ENCODE measurements at regions not wholly inside any gene's neighbourhood (a gene's known extent, or its start where the extent isn't known, plus 50 kb on each side); places are given as distances from the start of the nearest gene placed in this dataset.

- H3K27me3 ChIP-seq (ENCODE audit: low read depth, low read length) = no peaks in the 10 kb centered on the region
- H3K79me2 ChIP-seq (ENCODE audit: low read length) = no peaks in the 10 kb centered on the region
- H4K20me1 ChIP-seq (ENCODE audit: insufficient read depth, low read length) = no peaks in the 10 kb centered on the region
- no peaks in the 10 kb centered on the region for H3K36me3 ChIP-seq (replicated peaks; ENCODE audit: low read depth, low read length)
- 0 out of 2 replicates have a peak, but pooled peaks cover 7% of the 10 kb centered on the region for H3K9me3 ChIP-seq (ENCODE audit: insufficient read depth, low read length)
- TF ChIP-seq EZH2phosphoT487 (IDR thresholded peaks at IDR 0.05; ENCODE audit: low read depth) = no peak
- TF ChIP-seq CTCF (IDR thresholded peaks at IDR 0.05; ENCODE audit: low read depth, low read length) = no peak
- H3K4me3 ChIP-seq (ENCODE audit: low read length) = no peak overlapping the region
- no peak overlapping the region for H3K9ac ChIP-seq (ENCODE audit: low read length)
- no peak overlapping the region for H3K27ac ChIP-seq (ENCODE audit: low read length)
- H3K4me1 ChIP-seq (ENCODE audit: low read length) = no peaks in the 10 kb centered on the region
- H3K4me2 ChIP-seq (ENCODE audit: low read length) = no peak overlapping the region
- H2AFZ ChIP-seq (ENCODE audit: low read depth, low read length) = no peak overlapping the region
Measured at GRCh38 chr9:31334837-31335528, 1049.5 kb upstream of the ACO1 start.

- no peak overlapping the region for H3K27ac ChIP-seq (ENCODE audit: low read length)
- no peak overlapping the region for H3K4me2 ChIP-seq (ENCODE audit: low read length)
Measured at GRCh38 chr9:31335529-31336234, 1048.8 kb upstream of the ACO1 start.

GRCh38 chr9:31336386-31336785 is 1048.1 kb upstream of the ACO1 start:
- H3K79me2 ChIP-seq (ENCODE audit: low read length) = no peaks in the 10 kb centered on the region
- H3K4me2 ChIP-seq (ENCODE audit: low read length) = no peak overlapping the region
- H3K9ac ChIP-seq (ENCODE audit: low read length) = no peak overlapping the region
- H3K27me3 ChIP-seq (ENCODE audit: low read depth, low read length) = no peaks in the 10 kb centered on the region
- H3K4me3 ChIP-seq (ENCODE audit: low read length) = no peak overlapping the region
- 0 out of 2 replicates have a peak, but pooled peaks cover 7% of the 10 kb centered on the region for H3K9me3 ChIP-seq (ENCODE audit: insufficient read depth, low read length)
- no peaks in the 10 kb centered on the region for H3K36me3 ChIP-seq (replicated peaks; ENCODE audit: low read depth, low read length)
- H3K4me1 ChIP-seq (ENCODE audit: low read length) = no peaks in the 10 kb centered on the region
- TF ChIP-seq CTCF (IDR thresholded peaks at IDR 0.05; ENCODE audit: low read depth, low read length) (no peak), EZH2phosphoT487 (IDR thresholded peaks at IDR 0.05; ENCODE audit: low read depth) (no peak)
- H2AFZ ChIP-seq (ENCODE audit: low read depth, low read length) = no peak overlapping the region
- H4K20me1 ChIP-seq (ENCODE audit: insufficient read depth, low read length) = no peaks in the 10 kb centered on the region
- H3K27ac ChIP-seq (ENCODE audit: low read length) = no peak overlapping the region

More at GRCh38 chr9:31335529-31336234, 1048.8 kb upstream of the ACO1 start:
- TF ChIP-seq EZH2phosphoT487 (IDR thresholded peaks at IDR 0.05; ENCODE audit: low read depth) = no peak
- no peak for TF ChIP-seq CTCF (IDR thresholded peaks at IDR 0.05; ENCODE audit: low read depth, low read length)
- Histone ChIP-seq H3K4me3 (ENCODE audit: low read length) (no peak overlapping the region), H3K36me3 (replicated peaks; ENCODE audit: low read depth, low read length) (no peaks in the 10 kb centered on the region), H3K79me2 (ENCODE audit: low read length) (no peaks in the 10 kb centered on the region), H3K27me3 (ENCODE audit: low read depth, low read length) (no peaks in the 10 kb centered on the region), H3K4me1 (ENCODE audit: low read length) (no peaks in the 10 kb centered on the region), H3K9ac (ENCODE audit: low read length) (no peak overlapping the region), H3K9me3 (ENCODE audit: insufficient read depth, low read length) (0 out of 2 replicates have a peak, but pooled peaks cover 7% of the 10 kb centered on the region), H2AFZ (ENCODE audit: low read depth, low read length) (no peak overlapping the region), H4K20me1 (ENCODE audit: insufficient read depth, low read length) (no peaks in the 10 kb centered on the region)

GRCh38 chr9:31336841-31337240 is 1047.6 kb upstream of the ACO1 start:
- Histone ChIP-seq H3K79me2 (ENCODE audit: low read length) (no peaks in the 10 kb centered on the region), H2AFZ (ENCODE audit: low read depth, low read length) (no peak overlapping the region), H3K4me3 (ENCODE audit: low read length) (no peak overlapping the region), H3K4me1 (ENCODE audit: low read length) (no peaks in the 10 kb centered on the region), H3K4me2 (ENCODE audit: low read length) (no peak overlapping the region), H3K36me3 (replicated peaks; ENCODE audit: low read depth, low read length) (no peaks in the 10 kb centered on the region), H3K9ac (ENCODE audit: low read length) (no peak overlapping the region), H3K27me3 (ENCODE audit: low read depth, low read length) (no peaks in the 10 kb centered on the region), H4K20me1 (ENCODE audit: insufficient read depth, low read length) (no peaks in the 10 kb centered on the region), H3K27ac (ENCODE audit: low read length) (no peak overlapping the region), H3K9me3 (ENCODE audit: insufficient read depth, low read length) (0 out of 2 replicates have a peak, but pooled peaks cover 7% of the 10 kb centered on the region)
- TF ChIP-seq EZH2phosphoT487 (IDR thresholded peaks at IDR 0.05; ENCODE audit: low read depth) = no peak
